Liver (tissue), 3 donors: ENCODE measurements at regions not wholly inside any gene's neighbourhood (a gene's known extent, or its start where the extent isn't known, plus 50 kb on each side); places are given as distances from the start of the nearest gene placed in this dataset.

Experiments
- HNF4A ChIP-seq, 2 donors: conservative IDR thresholded peaks; 2 replicates each; pipeline ENCODE4 v1.6.1; 2016; ENCODE audit warnings: antibody characterized with exemption in 2 of 2, mild to moderate bottlenecking in 2 of 2
- NR2F2 ChIP-seq: IDR thresholded peaks from 2 replicates; pipeline ENCODE4 v1.6.1; 2016; ENCODE audit warnings: antibody characterized with exemption
- RAD21 ChIP-seq, 2 donors: IDR thresholded peaks; 2 replicates each; pipeline ENCODE4 v1.6.1; 2016; ENCODE audit warnings: antibody characterized with exemption in 2 of 2, mild to moderate bottlenecking in 2 of 2
- YY1 ChIP-seq: IDR thresholded peaks from 2 replicates; pipeline ENCODE4 v1.6.1; 2016; ENCODE audit warnings: antibody characterized with exemption, mild to moderate bottlenecking
- TF ChIP-seq, protein P1 (sequence below): fragments of 150-350 bp; IDR thresholded peaks from 2 replicates; pipeline ENCODE4 v1.5.1; 2017; ENCODE audit warnings: improper control_type of control experiment, low read depth, low read length; ENCODE audit not compliant: missing input control
- TF ChIP-seq, protein P2 (sequence below): IDR thresholded peaks from 2 replicates; pipeline ENCODE4 v1.6.1; 2016; ENCODE audit warnings: antibody characterized with exemption
- donor health status: healthy.
- donor health status: healthy.

DNA sequence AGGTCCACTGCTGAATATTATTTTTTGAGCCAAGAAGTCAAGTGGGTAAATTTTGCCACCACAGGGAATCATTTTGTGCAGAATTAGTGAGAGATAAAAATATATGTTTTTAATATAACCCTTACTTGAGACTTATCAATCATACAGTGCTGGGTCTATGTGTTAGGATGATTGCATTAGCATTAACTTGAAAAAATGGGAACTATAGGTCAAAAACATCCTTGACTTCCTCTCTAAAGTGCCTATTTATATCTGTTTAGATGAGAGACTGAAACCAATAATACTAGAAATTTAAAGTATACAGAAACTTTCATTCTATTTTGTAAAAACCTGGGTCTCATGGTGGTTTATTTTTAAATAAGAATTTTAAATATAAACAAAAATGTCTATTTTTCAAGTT is 65.1 kb upstream of the CARD18 start:
- TF ChIP-seq YY1 (no peak), HNF4A (conservative IDR thresholded peaks at IDR 0.05) (no peak), NR2F2 (no peak), RAD21 (IDR thresholded peaks at IDR 0.05) (no peak)
- TF ChIP-seq, protein P1, sequence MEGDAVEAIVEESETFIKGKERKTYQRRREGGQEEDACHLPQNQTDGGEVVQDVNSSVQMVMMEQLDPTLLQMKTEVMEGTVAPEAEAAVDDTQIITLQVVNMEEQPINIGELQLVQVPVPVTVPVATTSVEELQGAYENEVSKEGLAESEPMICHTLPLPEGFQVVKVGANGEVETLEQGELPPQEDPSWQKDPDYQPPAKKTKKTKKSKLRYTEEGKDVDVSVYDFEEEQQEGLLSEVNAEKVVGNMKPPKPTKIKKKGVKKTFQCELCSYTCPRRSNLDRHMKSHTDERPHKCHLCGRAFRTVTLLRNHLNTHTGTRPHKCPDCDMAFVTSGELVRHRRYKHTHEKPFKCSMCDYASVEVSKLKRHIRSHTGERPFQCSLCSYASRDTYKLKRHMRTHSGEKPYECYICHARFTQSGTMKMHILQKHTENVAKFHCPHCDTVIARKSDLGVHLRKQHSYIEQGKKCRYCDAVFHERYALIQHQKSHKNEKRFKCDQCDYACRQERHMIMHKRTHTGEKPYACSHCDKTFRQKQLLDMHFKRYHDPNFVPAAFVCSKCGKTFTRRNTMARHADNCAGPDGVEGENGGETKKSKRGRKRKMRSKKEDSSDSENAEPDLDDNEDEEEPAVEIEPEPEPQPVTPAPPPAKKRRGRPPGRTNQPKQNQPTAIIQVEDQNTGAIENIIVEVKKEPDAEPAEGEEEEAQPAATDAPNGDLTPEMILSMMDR, result no peak
- TF ChIP-seq, protein P2, sequence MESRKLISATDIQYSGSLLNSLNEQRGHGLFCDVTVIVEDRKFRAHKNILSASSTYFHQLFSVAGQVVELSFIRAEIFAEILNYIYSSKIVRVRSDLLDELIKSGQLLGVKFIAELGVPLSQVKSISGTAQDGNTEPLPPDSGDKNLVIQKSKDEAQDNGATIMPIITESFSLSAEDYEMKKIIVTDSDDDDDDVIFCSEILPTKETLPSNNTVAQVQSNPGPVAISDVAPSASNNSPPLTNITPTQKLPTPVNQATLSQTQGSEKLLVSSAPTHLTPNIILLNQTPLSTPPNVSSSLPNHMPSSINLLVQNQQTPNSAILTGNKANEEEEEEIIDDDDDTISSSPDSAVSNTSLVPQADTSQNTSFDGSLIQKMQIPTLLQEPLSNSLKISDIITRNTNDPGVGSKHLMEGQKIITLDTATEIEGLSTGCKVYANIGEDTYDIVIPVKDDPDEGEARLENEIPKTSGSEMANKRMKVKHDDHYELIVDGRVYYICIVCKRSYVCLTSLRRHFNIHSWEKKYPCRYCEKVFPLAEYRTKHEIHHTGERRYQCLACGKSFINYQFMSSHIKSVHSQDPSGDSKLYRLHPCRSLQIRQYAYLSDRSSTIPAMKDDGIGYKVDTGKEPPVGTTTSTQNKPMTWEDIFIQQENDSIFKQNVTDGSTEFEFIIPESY, result no peak
